Uterus (tissue), 2 donors: ENCODE measurements at regions not wholly inside any gene's neighbourhood (a gene's known extent, or its start where the extent isn't known, plus 50 kb on each side); places are given as distances from the start of the nearest gene placed in this dataset.

Experiments
- CTCF ChIP-seq, 4 experiments: fragments of 200-600 bp in 2 of 4; fragments of 450-650 bp in 2 of 4; sonication (generic) in 2 of 4; IDR thresholded peaks; one replicate each; pipeline ENCODE4 v1.5.1; 2016 to 2019; ENCODE audit warnings: antibody characterized with exemption in 4 of 4, mild to moderate bottlenecking in 2 of 4, moderate library complexity in 1 of 4
- POLR2A ChIP-seq, 2 donors: fragments of 450-650 bp; IDR thresholded peaks; one replicate each; pipeline ENCODE4 v1.6.1; 2016; ENCODE audit warnings: antibody characterized with exemption in 2 of 2, mild to moderate bottlenecking in 1 of 2, moderate library complexity in 1 of 2

DNA sequence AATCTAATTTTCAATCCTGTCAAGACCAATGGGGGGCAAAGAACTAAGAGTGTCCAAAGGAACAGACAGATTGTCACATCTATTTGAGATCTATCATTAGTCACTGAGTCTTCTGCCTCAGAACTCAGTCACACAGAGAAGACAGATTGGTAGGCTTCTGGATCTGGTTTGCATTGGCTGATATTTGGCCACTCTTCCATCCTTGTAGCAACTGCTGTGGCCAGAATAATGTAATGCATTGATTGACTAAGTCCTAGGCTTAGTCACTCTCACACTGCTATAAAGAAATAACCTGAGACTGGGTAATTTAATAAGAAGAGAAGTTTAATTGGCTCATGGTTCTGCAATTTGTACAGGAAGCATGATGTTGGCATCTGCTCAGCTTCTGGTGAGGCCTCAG, 458.5 kb downstream of the ACTL7B start:
- TF ChIP-seq CTCF (IDR thresholded peaks at IDR 0.05) (no peak), POLR2A (IDR thresholded peaks at IDR 0.05) (no peak)
